Left ventricle myocardium superior (tissue), 1 donor: ENCODE measurements at regions not wholly inside any gene's neighbourhood (a gene's known extent, or its start where the extent isn't known, plus 50 kb on each side); places are given as distances from the start of the nearest gene placed in this dataset.

ENCODE experiments used
- ATAC-seq: fragments of 200-7000 bp; cut with Tn5 transposase; one replicate; pipeline ENCODE4 v1.9.1; 2020; ENCODE audit warnings: mild to moderate bottlenecking, moderate library complexity
- DNase-seq: peaks from one replicate; pipeline ENCODE4 v3.0.0-alpha.2; 2020
- intact Hi-C: fragments of 100-400 bp; cut with micrococcal nuclease; formaldehyde crosslinking; loops from one replicate; pipeline ENCODE4 v1.11.0; 2022
- donor health status: DM: no; HTN: yes; CAD: no; lungs with severe emphysema.

- intact Hi-C loops, result no loop called here
- DNase-seq, result no peak
- ATAC-seq, result no peak
Measured at GRCh38 chr20:6941571-6941970, 174.1 kb downstream of the BMP2 start.

GRCh38 chr20:6942266-6942665 is 174.8 kb downstream of the BMP2 start:
- DNase-seq (no peak), ATAC-seq (no peak)
- intact Hi-C loops, result no loop called here

- no peak for ATAC-seq
- intact Hi-C loops, result no loop called here
- no peak for DNase-seq
Measured at GRCh38 chr20:6944292-6944691, 176.8 kb downstream of the BMP2 start.

GRCh38 chr20:6953611-6954010 is 186.1 kb downstream of the BMP2 start:
- intact Hi-C loops, result no loop called here
- ATAC-seq (no peak), DNase-seq (no peak)

- intact Hi-C loops, result no loop called here
- DNase-seq (no peak), ATAC-seq (no peak)
Measured at GRCh38 chr20:6954219-6954618, 186.7 kb downstream of the BMP2 start.

- intact Hi-C loops, result no loop called here
- DNase-seq, result no peak
- ATAC-seq, result no peak
Measured at GRCh38 chr20:6956056-6956455, 188.6 kb downstream of the BMP2 start.

- DNase-seq (no peak), ATAC-seq (no peak)
- intact Hi-C loops, result no loop called here
Measured at GRCh38 chr20:6956574-6956973, 189.1 kb downstream of the BMP2 start.

- ATAC-seq, result no peak
- intact Hi-C loops, result no loop called here
- no peak for DNase-seq
Measured at GRCh38 chr20:6959900-6960312, 192.4 kb downstream of the BMP2 start.

- DNase-seq (no peak), ATAC-seq (no peak)
- intact Hi-C loops, result no loop called here
Measured at GRCh38 chr20:6966721-6967120, 199.2 kb downstream of the BMP2 start.

GRCh38 chr20:6974838-6975237 is 207.4 kb downstream of the BMP2 start:
- DNase-seq (no peak), ATAC-seq (no peak)
- intact Hi-C loops, result no loop called here

GRCh38 chr20:6975311-6975710 is 207.8 kb downstream of the BMP2 start:
- intact Hi-C loops, result no loop called here
- DNase-seq, result no peak
- no peak for ATAC-seq

GRCh38 chr20:6976106-6976900 is 208.8 kb downstream of the BMP2 start:
- DNase-seq (no peak), ATAC-seq (no peak)
- intact Hi-C loops, result no loop called here

GRCh38 chr20:6979621-6980020 is 212.1 kb downstream of the BMP2 start:
- intact Hi-C loops, result no loop called here
- ATAC-seq (no peak), DNase-seq (no peak)

GRCh38 chr20:6993011-6993410 is 225.5 kb downstream of the BMP2 start:
- DNase-seq (no peak), ATAC-seq (no peak)
- intact Hi-C loops, result no loop called here

GRCh38 chr20:6993511-6993910 is 226.0 kb downstream of the BMP2 start:
- ATAC-seq (no peak), DNase-seq (no peak)
- intact Hi-C loops, result no loop called here

- DNase-seq (no peak), ATAC-seq (no peak)
- intact Hi-C loops, result no loop called here
Measured at GRCh38 chr20:6994452-6994851, 227.0 kb downstream of the BMP2 start.

GRCh38 chr20:6998909-6999308 is 231.4 kb downstream of the BMP2 start:
- ATAC-seq (no peak), DNase-seq (no peak)
- intact Hi-C loops, result no loop called here

- intact Hi-C loops, result no loop called here
- ATAC-seq (no peak), DNase-seq (no peak)
Measured at GRCh38 chr20:6999381-6999780, 231.9 kb downstream of the BMP2 start.

GRCh38 chr20:7003598-7003997 is 236.1 kb downstream of the BMP2 start:
- intact Hi-C loops, result no loop called here
- ATAC-seq (no peak), DNase-seq (no peak)

- ATAC-seq (no peak), DNase-seq (no peak)
- intact Hi-C loops, result no loop called here
Measured at GRCh38 chr20:7004801-7005200, 237.3 kb downstream of the BMP2 start.

GRCh38 chr20:7010527-7010926 is 243.0 kb downstream of the BMP2 start:
- DNase-seq (no peak), ATAC-seq (no peak)
- intact Hi-C loops, result no loop called here

GRCh38 chr20:7015257-7015656 is 247.8 kb downstream of the BMP2 start:
- no peak for ATAC-seq
- DNase-seq, result no peak
- intact Hi-C loops, result no loop called here
